ENCODE measurements at regions not wholly inside any gene's neighbourhood (a gene's known extent, or its start where the extent isn't known, plus 50 kb on each side); places are given as distances from the start of the nearest gene placed in this dataset.

- no peak for TF ChIP-seq EZH2phosphoT487 (IDR thresholded peaks at IDR 0.05; ENCODE audit: insufficient read depth, low read depth)
- no peak for TF ChIP-seq EZH2 (IDR thresholded peaks at IDR 0.05; ENCODE audit: insufficient read depth, poor library complexity, severe bottlenecking)
These were observed 206.7 kb downstream of the CLIC5 start for GRCh38 chr6:45808917-45809316.
